GM23338 (cell line): ENCODE measurements at regions not wholly inside any gene's neighbourhood (a gene's known extent, or its start where the extent isn't known, plus 50 kb on each side); places are given as distances from the start of the nearest gene placed in this dataset.

ENCODE experiments used
- ATAC-seq: fragments of 200-7000 bp; cut with Tn5 transposase; 3 replicates; pipeline ENCODE4 v1.9.1; 2020
- DNase-seq: peaks from one replicate; pipeline ENCODE4 v3.0.0-alpha.2; 2015; ENCODE audit warnings: low spot score
- H2AFZ ChIP-seq: fragments of 200-600 bp; sonication (generic); 2 replicates; pipeline ENCODE4 v1.8.0; 2016; ENCODE audit warnings: antibody characterized with exemption, mild to moderate bottlenecking, moderate library complexity
- H3F3A ChIP-seq: fragments of 200-600 bp; sonication (generic); replicated peaks from 2 replicates; pipeline ENCODE4 v1.8.0; 2017; ENCODE audit warnings: antibody characterized with exemption, mixed run types, low read depth
- H3K27ac ChIP-seq: fragments of 200-600 bp; sonication (generic); 2 replicates; pipeline ENCODE4 v1.6.1; 2016; ENCODE audit warnings: low read depth
- H3K27me3 ChIP-seq: fragments of 200-600 bp; sonication (generic); 2 replicates; pipeline ENCODE4 v1.8.0; 2016; ENCODE audit warnings: mild to moderate bottlenecking, mixed run types, moderate library complexity; ENCODE audit not compliant: insufficient read depth
- H3K36me3 ChIP-seq: fragments of 200-600 bp; sonication (generic); 2 replicates; pipeline ENCODE4 v1.8.0; 2016; ENCODE audit warnings: mild to moderate bottlenecking; ENCODE audit not compliant: insufficient read depth
- H3K4me1 ChIP-seq: fragments of 200-600 bp; sonication (generic); 2 replicates; pipeline ENCODE4 v1.8.0; 2016; ENCODE audit warnings: mild to moderate bottlenecking, moderate library complexity; ENCODE audit not compliant: insufficient read depth
- H3K4me2 ChIP-seq: fragments of 200-600 bp; sonication (generic); 2 replicates; pipeline ENCODE4 v1.7.1; 2017; ENCODE audit warnings: mixed run types
- H3K4me3 ChIP-seq: fragments of 200-600 bp; sonication (generic); 2 replicates; pipeline ENCODE4 v1.6.1; 2016; ENCODE audit warnings: mixed run types
- H3K79me2 ChIP-seq: fragments of 200-600 bp; sonication (generic); replicated peaks from 2 replicates; pipeline ENCODE4 v1.8.0; 2017; ENCODE audit warnings: mild to moderate bottlenecking; ENCODE audit not compliant: insufficient read depth
- H3K9me2 ChIP-seq: fragments of 200-600 bp; sonication (generic); 2 replicates; pipeline ENCODE4 v1.8.0; 2017; ENCODE audit not compliant: insufficient read depth
- H4K20me1 ChIP-seq: fragments of 200-600 bp; sonication (generic); replicated peaks from 2 replicates; pipeline ENCODE4 v1.8.0; 2017; ENCODE audit warnings: mild to moderate bottlenecking; ENCODE audit not compliant: insufficient read depth
- H3K27ac Mint-ChIP-seq: 2 replicates; pipeline ENCODE4 v1.8.0; 2020; ENCODE audit warnings: inconsistent platforms, mild to moderate bottlenecking, moderate library complexity, mixed read lengths
- H3K27me3 Mint-ChIP-seq: 3 replicates; pipeline ENCODE4 v1.8.0; 2022; ENCODE audit warnings: low read depth, mild to moderate bottlenecking, moderate library complexity, mixed read lengths, inconsistent platforms; ENCODE audit not compliant: insufficient read depth, poor library complexity
- H3K36me3 Mint-ChIP-seq: 3 replicates; pipeline ENCODE4 v1.8.0; 2021; ENCODE audit warnings: low read depth, mild to moderate bottlenecking, inconsistent platforms, moderate library complexity, mixed read lengths
- H3K4me1 Mint-ChIP-seq: 3 replicates; pipeline ENCODE4 v1.8.0; 2020; ENCODE audit warnings: mild to moderate bottlenecking, inconsistent platforms, mixed read lengths
- H3K4me3 Mint-ChIP-seq: 3 replicates; pipeline ENCODE4 v1.8.0; 2021; ENCODE audit warnings: moderate library complexity, mild to moderate bottlenecking, inconsistent platforms, mixed read lengths
- H3K9me3 Mint-ChIP-seq: 3 replicates; pipeline ENCODE4 v1.8.0; 2020; ENCODE audit warnings: moderate library complexity, mild to moderate bottlenecking, inconsistent platforms, mixed read lengths
- CREB1 ChIP-seq: fragments of 250-450 bp; sonication (Bioruptor Pico); IDR thresholded peaks from 2 replicates; pipeline ENCODE4 v1.5.0; 2020; ENCODE audit warnings: low read depth, mild to moderate bottlenecking, moderate library complexity
- CTCF ChIP-seq, 2 experiments: fragments of 200-600 bp in 1 of 2; sonication (generic) in 1 of 2; conservative IDR thresholded peaks; 2 replicates each; pipeline versions ENCODE4 v1.5.1 to v1.6.1; 2016 to 2017; ENCODE audit warnings: antibody characterized with exemption in 2 of 2, low read depth in 2 of 2, mild to moderate bottlenecking in 2 of 2, moderate library complexity in 1 of 2
- EZH2 ChIP-seq: fragments of 200-600 bp; sonication (generic); IDR thresholded peaks from one replicate; pipeline ENCODE4 v1.8.0; 2017; ENCODE audit warnings: antibody characterized with exemption, mild to moderate bottlenecking, low read depth; ENCODE audit not compliant: unreplicated experiment
- EZH2phosphoT487 ChIP-seq: fragments of 200-600 bp; sonication (generic); IDR thresholded peaks from one replicate; pipeline ENCODE4 v1.8.1; 2018; ENCODE audit warnings: antibody characterized with exemption; ENCODE audit not compliant: unreplicated experiment
- JUNB ChIP-seq: IDR thresholded peaks from one replicate; pipeline ENCODE4 v1.6.1; 2016; ENCODE audit warnings: antibody characterized with exemption; ENCODE audit not compliant: unreplicated experiment
- NANOG ChIP-seq: IDR thresholded peaks from 2 replicates; pipeline ENCODE4 v1.6.1; 2016; ENCODE audit warnings: antibody characterized with exemption, borderline replicate concordance
- POLR2AphosphoS5 ChIP-seq: IDR thresholded peaks from 2 replicates; pipeline ENCODE4 v1.6.1; 2016; ENCODE audit warnings: antibody characterized with exemption, low read depth
- REST ChIP-seq: IDR thresholded peaks from one replicate; pipeline ENCODE4 v1.6.1; 2018; ENCODE audit warnings: antibody characterized with exemption; ENCODE audit not compliant: unreplicated experiment
- STAT1 ChIP-seq: IDR thresholded peaks from one replicate; pipeline ENCODE4 v1.6.1; 2016; ENCODE audit warnings: antibody characterized with exemption; ENCODE audit not compliant: unreplicated experiment
- ZNF114 ChIP-seq: fragments of 250-450 bp; sonication (Bioruptor Pico); IDR thresholded peaks from 2 replicates; pipeline ENCODE4 v1.5.0; 2020; ENCODE audit warnings: mild to moderate bottlenecking, moderate library complexity
- ZNF331 ChIP-seq: fragments of 250-450 bp; sonication (Bioruptor Pico); IDR thresholded peaks from 2 replicates; pipeline ENCODE4 v1.5.0; 2020; ENCODE audit warnings: low read depth, mild to moderate bottlenecking, moderate library complexity
- TF ChIP-seq, protein P1 (sequence below): IDR thresholded peaks from 2 replicates; pipeline ENCODE4 v1.6.1; 2016; ENCODE audit warnings: antibody characterized with exemption
- TF ChIP-seq, protein P2 (sequence below): fragments of 250-450 bp; sonication (Bioruptor Pico); IDR thresholded peaks from 2 replicates; pipeline ENCODE4 v1.5.0; 2020; ENCODE audit warnings: mild to moderate bottlenecking, moderate library complexity

DNA sequence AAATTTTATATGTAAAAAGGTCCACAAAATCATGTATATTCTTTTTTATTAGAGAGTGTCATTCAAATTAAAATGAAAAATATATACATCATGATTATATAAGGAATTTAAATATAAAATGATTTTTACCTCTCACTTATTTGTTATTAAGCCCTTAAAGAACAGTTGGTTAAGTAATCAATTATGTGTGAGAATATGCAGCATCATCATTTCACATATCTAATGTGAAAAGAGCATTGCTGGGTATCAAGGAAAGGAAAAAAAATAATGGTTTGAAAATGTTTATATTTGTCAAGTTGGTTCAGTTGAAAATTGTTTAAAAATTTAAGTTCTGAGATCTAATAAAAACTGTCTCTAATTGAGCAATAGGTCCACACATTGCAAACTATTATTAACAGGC is 363.6 kb upstream of the GRM3 start:
- no peaks in the 10 kb centered on the region; the same call in 2 of the 3 replicates for H3K9me3 Mint-ChIP-seq
- TF ChIP-seq JUNB: no peak
- TF ChIP-seq, protein P1, sequence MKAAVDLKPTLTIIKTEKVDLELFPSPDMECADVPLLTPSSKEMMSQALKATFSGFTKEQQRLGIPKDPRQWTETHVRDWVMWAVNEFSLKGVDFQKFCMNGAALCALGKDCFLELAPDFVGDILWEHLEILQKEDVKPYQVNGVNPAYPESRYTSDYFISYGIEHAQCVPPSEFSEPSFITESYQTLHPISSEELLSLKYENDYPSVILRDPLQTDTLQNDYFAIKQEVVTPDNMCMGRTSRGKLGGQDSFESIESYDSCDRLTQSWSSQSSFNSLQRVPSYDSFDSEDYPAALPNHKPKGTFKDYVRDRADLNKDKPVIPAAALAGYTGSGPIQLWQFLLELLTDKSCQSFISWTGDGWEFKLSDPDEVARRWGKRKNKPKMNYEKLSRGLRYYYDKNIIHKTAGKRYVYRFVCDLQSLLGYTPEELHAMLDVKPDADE: no peak
- TF ChIP-seq REST: no peak
- TF ChIP-seq, protein P2, sequence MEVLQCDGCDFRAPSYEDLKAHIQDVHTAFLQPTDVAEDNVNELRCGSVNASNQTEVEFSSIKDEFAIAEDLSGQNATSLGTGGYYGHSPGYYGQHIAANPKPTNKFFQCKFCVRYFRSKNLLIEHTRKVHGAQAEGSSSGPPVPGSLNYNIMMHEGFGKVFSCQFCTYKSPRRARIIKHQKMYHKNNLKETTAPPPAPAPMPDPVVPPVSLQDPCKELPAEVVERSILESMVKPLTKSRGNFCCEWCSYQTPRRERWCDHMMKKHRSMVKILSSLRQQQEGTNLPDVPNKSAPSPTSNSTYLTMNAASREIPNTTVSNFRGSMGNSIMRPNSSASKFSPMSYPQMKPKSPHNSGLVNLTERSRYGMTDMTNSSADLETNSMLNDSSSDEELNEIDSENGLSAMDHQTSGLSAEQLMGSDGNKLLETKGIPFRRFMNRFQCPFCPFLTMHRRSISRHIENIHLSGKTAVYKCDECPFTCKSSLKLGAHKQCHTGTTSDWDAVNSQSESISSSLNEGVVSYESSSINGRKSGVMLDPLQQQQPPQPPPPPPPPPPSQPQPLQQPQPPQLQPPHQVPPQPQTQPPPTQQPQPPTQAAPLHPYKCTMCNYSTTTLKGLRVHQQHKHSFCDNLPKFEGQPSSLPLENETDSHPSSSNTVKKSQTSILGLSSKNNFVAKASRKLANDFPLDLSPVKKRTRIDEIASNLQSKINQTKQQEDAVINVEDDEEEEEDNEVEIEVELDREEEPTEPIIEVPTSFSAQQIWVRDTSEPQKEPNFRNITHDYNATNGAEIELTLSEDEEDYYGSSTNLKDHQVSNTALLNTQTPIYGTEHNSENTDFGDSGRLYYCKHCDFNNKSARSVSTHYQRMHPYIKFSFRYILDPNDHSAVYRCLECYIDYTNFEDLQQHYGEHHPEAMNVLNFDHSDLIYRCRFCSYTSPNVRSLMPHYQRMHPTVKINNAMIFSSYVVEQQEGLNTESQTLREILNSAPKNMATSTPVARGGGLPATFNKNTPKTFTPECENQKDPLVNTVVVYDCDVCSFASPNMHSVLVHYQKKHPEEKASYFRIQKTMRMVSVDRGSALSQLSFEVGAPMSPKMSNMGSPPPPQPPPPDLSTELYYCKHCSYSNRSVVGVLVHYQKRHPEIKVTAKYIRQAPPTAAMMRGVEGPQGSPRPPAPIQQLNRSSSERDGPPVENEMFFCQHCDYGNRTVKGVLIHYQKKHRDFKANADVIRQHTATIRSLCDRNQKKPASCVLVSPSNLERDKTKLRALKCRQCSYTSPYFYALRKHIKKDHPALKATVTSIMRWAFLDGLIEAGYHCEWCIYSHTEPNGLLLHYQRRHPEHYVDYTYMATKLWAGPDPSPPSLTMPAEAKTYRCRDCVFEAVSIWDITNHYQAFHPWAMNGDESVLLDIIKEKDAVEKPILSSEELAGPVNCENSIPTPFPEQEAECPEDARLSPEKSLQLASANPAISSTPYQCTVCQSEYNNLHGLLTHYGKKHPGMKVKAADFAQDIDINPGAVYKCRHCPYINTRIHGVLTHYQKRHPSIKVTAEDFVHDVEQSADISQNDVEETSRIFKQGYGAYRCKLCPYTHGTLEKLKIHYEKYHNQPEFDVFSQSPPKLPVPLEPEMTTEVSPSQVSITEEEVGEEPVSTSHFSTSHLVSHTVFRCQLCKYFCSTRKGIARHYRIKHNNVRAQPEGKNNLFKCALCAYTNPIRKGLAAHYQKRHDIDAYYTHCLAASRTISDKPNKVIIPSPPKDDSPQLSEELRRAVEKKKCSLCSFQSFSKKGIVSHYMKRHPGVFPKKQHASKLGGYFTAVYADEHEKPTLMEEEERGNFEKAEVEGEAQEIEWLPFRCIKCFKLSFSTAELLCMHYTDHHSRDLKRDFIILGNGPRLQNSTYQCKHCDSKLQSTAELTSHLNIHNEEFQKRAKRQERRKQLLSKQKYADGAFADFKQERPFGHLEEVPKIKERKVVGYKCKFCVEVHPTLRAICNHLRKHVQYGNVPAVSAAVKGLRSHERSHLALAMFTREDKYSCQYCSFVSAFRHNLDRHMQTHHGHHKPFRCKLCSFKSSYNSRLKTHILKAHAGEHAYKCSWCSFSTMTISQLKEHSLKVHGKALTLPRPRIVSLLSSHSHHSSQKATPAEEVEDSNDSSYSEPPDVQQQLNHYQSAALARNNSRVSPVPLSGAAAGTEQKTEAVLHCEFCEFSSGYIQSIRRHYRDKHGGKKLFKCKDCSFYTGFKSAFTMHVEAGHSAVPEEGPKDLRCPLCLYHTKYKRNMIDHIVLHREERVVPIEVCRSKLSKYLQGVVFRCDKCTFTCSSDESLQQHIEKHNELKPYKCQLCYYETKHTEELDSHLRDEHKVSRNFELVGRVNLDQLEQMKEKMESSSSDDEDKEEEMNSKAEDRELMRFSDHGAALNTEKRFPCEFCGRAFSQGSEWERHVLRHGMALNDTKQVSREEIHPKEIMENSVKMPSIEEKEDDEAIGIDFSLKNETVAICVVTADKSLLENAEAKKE (CRISPR knock-in tag): no peak
- TF ChIP-seq EZH2: no peak
- no peak for TF ChIP-seq NANOG
- TF ChIP-seq CREB1 (CRISPR knock-in tag): no peak
- no peak for TF ChIP-seq POLR2AphosphoS5
- TF ChIP-seq EZH2phosphoT487: no peak
- no peak for TF ChIP-seq CTCF (conservative IDR thresholded peaks at IDR 0.05; ENCODE audit: low read depth in 2 of 2)
- no peak for TF ChIP-seq STAT1
- TF ChIP-seq ZNF114 (CRISPR knock-in tag): no peak
- no peak for TF ChIP-seq ZNF331 (CRISPR knock-in tag)

More for the DNA sequence above, 363.6 kb upstream of the GRM3 start:
- Histone ChIP-seq H3K27me3 (no peaks in the 10 kb centered on the region), H3K4me1 (no peaks in the 10 kb centered on the region), H3K4me3 (no peak overlapping the region), H3K4me2 (no peak overlapping the region), H2AFZ (no peak overlapping the region), H3K79me2 (no peaks in the 10 kb centered on the region), H3K9me2 (no peaks in the 10 kb centered on the region), H4K20me1 (no peaks in the 10 kb centered on the region), H3K27ac (no peak overlapping the region), H3F3A (no peaks in the 10 kb centered on the region), H3K36me3 (no peaks in the 10 kb centered on the region)
- H3K36me3 Mint-ChIP-seq: no peaks in the 10 kb centered on the region
- no peaks in the 10 kb centered on the region for H3K27me3 Mint-ChIP-seq
- no peak for ATAC-seq
- no peak overlapping the region for H3K27ac Mint-ChIP-seq
- no peak for DNase-seq
- no peak overlapping the region for H3K4me3 Mint-ChIP-seq
- H3K4me1 Mint-ChIP-seq: no peaks in the 10 kb centered on the region
